Erythroblast (primary cell): ENCODE measurements at regions not wholly inside any gene's neighbourhood (a gene's known extent, or its start where the extent isn't known, plus 50 kb on each side); places are given as distances from the start of the nearest gene placed in this dataset.

Source experiments
- GATA1 ChIP-seq: IDR thresholded peaks from 2 replicates; pipeline ENCODE4 v1.6.1; 2011; ENCODE audit warnings: low read depth, mild to moderate bottlenecking, control low read depth, low read length, moderate library complexity
- POLR2A ChIP-seq: IDR thresholded peaks from 2 replicates; pipeline ENCODE4 v1.6.1; 2011; ENCODE audit warnings: mild to moderate bottlenecking, low read length

DNA sequence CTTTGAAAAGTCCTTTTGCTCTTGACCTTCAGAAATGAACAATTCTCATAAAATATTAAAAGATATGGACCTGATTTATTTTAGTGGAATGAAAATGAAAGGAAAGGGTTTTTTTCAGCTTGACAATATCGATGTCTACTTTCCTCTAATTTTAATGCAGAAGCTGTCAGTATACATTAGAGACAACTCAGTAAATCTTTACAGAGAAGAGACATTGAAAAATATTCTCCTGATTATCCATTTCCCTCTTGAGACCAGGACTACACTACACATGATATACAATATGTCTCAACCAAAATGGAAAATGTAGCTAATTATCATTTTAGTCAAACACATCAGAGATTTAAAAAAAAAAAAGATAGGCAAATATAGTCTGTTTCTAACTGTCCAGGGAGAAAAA lies 288.5 kb upstream of the NUDT12 start:
- no peak for TF ChIP-seq POLR2A
- TF ChIP-seq GATA1, result no peak
